ENCODE measurements at regions not wholly inside any gene's neighbourhood (a gene's known extent, or its start where the extent isn't known, plus 50 kb on each side); places are given as distances from the start of the nearest gene placed in this dataset.
"Not testable (repeated sequence)": the region's sequence is repeated elsewhere in the genome, so short reads cannot be mapped to it uniquely, and the experiment has no call there.

DNA sequence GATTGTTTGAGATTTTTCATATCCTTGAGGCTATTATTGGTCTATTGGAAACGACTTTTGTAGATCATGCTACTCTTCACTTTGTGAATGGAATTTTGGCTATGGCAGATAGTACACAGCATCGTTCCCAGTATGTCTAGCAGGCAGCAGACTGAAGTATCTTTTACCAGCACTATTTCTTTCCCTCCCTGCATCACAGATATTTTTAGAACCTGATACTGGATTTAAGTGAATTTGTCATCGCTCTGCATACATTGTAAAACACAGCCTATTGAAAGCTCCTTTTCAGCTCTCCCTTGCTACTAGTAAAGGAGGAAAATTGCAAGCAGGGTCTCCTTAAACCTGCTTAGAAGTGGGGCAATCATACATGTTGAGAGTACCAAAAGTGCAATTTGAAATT is 133.6 kb downstream of the LUZP4 start:
- no peak for TF ChIP-seq CTCF (conservative IDR thresholded peaks at IDR 0.05)
- Mint-ChIP-seq H3K4me3 (no peak overlapping the region), H3K4me1 (ENCODE audit: unreplicated experiment) (peaks cover 9% of the 10 kb centered on the region), H3K27ac (no peak overlapping the region), H3K9me3 (peaks cover 5% of the 10 kb centered on the region), H3K27me3 (no peaks in the 10 kb centered on the region), H3K36me3 (no peaks in the 10 kb centered on the region)
- no peak for DNase-seq (ENCODE audit: extremely low spot score, unreplicated experiment)

DNA sequence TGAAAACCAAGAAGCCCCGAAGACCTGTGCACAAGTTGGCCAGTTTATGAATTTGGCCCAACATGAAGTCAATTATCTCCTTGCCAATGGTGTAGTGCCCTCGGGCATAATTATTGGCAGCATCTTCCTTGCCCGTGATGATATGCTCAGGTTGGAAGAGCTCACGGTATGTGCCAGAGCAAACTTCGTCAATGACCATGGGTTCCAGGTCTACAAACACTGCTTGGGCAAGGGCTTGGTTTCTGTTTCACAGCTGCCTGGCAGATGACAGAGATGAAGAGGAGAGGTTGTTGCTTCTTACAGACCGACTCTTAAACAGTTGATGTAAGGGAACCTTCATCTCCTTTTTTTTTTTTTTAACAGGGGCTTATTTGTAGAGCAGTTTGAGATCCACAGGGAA is 135.6 kb upstream of the PLS3 start:
- Mint-ChIP-seq H3K36me3 (no peaks in the 10 kb centered on the region), H3K27ac (no peak overlapping the region), H3K4me3 (no peak overlapping the region), H3K4me1 (ENCODE audit: unreplicated experiment) (no peaks in the 10 kb centered on the region), H3K27me3 (no peaks in the 10 kb centered on the region), H3K9me3 (no peaks in the 10 kb centered on the region)
- TF ChIP-seq CTCF (conservative IDR thresholded peaks at IDR 0.05) = no peak
- DNase-seq (ENCODE audit: extremely low spot score, unreplicated experiment) = no peak

- no peak for TF ChIP-seq CTCF (conservative IDR thresholded peaks at IDR 0.05)
- H3K27me3 Mint-ChIP-seq = no peaks in the 10 kb centered on the region
- no peaks in the 10 kb centered on the region for H3K36me3 Mint-ChIP-seq
Observed at GRCh38 chrX:115427861-115428410, 133.0 kb upstream of the PLS3 start.

GRCh38 chrX:115434834-115435233 is 126.1 kb upstream of the PLS3 start:
- not testable (repeated sequence) for H3K4me1 Mint-ChIP-seq (ENCODE audit: unreplicated experiment); H3K27ac Mint-ChIP-seq; H3K27me3 Mint-ChIP-seq; H3K36me3 Mint-ChIP-seq; DNase-seq (ENCODE audit: extremely low spot score, unreplicated experiment); H3K4me3 Mint-ChIP-seq
- H3K9me3 Mint-ChIP-seq = peaks cover 10% of the 10 kb centered on the region

More at GRCh38 chrX:115427861-115428410, 133.0 kb upstream of the PLS3 start:
- H3K4me3 Mint-ChIP-seq = no peak overlapping the region
- no peak overlapping the region for H3K27ac Mint-ChIP-seq
- no peak for DNase-seq (ENCODE audit: extremely low spot score, unreplicated experiment)
- H3K9me3 Mint-ChIP-seq = no peaks in the 10 kb centered on the region
- no peaks in the 10 kb centered on the region for H3K4me1 Mint-ChIP-seq (ENCODE audit: unreplicated experiment)

GRCh38 chrX:115437841-115438595 is 123.0 kb upstream of the PLS3 start:
- no peaks in the 10 kb centered on the region for H3K4me1 Mint-ChIP-seq (ENCODE audit: unreplicated experiment)
- DNase-seq (ENCODE audit: extremely low spot score, unreplicated experiment) = no peak
- no peak overlapping the region for H3K4me3 Mint-ChIP-seq
- H3K36me3 Mint-ChIP-seq = peaks cover 4% of the 10 kb centered on the region
- H3K27ac Mint-ChIP-seq = no peak overlapping the region
- TF ChIP-seq CTCF (conservative IDR thresholded peaks at IDR 0.05) = no peak
- no peaks in the 10 kb centered on the region for H3K27me3 Mint-ChIP-seq
- peaks cover 10% of the 10 kb centered on the region for H3K9me3 Mint-ChIP-seq

DNA sequence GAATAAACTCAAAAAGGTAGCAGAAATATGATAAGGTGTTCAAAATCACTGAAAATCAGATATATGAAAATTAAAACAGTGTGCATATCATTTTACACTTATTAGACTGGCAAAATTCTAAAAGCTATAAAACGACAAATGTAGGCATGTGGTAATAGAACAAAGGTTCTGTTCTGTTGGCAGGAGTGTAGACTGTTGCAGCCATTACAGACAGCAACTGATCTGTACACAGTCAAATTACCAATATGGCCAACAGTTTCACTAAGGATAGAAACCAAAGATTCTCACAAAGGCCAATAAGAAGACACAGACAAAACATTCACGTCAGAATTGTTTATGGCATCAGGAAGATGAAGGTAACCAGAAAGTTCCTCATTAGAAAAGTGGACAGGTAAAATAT is 112.8 kb upstream of the PLS3 start:
- TF ChIP-seq CTCF (conservative IDR thresholded peaks at IDR 0.05) = no peak
- H3K4me3 Mint-ChIP-seq = no peak overlapping the region
- H3K4me1 Mint-ChIP-seq (ENCODE audit: unreplicated experiment) = peaks cover 18% of the 10 kb centered on the region
- H3K9me3 Mint-ChIP-seq = no peaks in the 10 kb centered on the region
- H3K36me3 Mint-ChIP-seq = no peaks in the 10 kb centered on the region
- DNase-seq (ENCODE audit: extremely low spot score, unreplicated experiment) = no peak
- H3K27me3 Mint-ChIP-seq = no peaks in the 10 kb centered on the region
- no peak overlapping the region for H3K27ac Mint-ChIP-seq

All from type B pancreatic cell (in vitro differentiated cells).